ENCODE measurements at regions not wholly inside any gene's neighbourhood (a gene's known extent, or its start where the extent isn't known, plus 50 kb on each side); places are given as distances from the start of the nearest gene placed in this dataset.

DNA sequence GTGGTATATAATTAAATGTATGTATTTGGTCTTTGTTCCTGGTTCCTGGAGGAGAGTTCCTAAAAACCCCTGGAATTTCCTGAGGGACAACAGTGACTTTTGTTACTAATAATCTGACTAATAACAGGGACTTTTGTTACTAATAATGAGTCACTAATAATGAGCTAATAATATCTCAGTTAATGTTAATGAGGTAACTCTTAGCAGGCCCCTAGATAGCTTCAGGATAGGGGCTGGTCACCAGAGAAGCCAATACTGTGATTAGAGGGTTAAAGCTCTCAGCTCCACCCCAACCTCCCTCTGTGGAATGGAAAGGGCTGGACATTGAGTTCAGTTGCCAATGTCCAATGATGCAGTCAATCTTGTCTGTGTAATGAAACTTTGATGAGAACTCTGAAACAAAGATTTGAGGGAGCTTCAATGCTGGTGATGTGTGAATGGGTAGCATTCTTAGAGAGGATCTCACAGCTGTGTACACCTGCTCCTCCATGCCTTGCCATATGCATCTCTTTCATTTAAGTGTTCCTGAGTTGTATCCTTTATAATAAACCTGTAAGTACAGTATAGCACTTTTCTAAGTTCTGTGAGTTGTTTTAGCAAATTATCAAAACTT is 1431.4 kb upstream of the TENM4 start:
- DNase-seq (ENCODE audit: insufficient read length, low spot score) = no peak
- no peak for FAIRE-seq
- TF ChIP-seq, protein P1, sequence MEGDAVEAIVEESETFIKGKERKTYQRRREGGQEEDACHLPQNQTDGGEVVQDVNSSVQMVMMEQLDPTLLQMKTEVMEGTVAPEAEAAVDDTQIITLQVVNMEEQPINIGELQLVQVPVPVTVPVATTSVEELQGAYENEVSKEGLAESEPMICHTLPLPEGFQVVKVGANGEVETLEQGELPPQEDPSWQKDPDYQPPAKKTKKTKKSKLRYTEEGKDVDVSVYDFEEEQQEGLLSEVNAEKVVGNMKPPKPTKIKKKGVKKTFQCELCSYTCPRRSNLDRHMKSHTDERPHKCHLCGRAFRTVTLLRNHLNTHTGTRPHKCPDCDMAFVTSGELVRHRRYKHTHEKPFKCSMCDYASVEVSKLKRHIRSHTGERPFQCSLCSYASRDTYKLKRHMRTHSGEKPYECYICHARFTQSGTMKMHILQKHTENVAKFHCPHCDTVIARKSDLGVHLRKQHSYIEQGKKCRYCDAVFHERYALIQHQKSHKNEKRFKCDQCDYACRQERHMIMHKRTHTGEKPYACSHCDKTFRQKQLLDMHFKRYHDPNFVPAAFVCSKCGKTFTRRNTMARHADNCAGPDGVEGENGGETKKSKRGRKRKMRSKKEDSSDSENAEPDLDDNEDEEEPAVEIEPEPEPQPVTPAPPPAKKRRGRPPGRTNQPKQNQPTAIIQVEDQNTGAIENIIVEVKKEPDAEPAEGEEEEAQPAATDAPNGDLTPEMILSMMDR (IDR thresholded peaks at IDR 0.05; ENCODE audit: insufficient read depth, missing control alignments) = no peak

DNA sequence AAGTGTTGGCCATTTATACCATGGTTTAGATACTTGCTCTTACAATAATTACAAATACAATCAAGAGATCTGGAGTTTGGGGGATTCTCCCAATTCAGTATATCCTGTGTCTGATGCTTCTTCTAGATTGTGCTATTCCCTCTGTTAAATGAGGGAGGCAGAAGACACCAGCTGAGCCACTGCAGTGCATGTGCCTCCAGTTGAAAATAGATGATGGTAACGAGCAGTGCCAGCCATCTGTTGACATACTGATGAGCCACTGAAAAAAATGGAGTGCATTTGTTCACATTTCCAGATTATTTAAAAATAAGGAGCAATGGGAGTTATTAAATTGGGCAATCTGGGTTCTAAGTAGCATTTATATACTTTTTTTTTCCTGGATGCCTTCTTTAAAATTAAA is 1428.0 kb upstream of the TENM4 start:
- FAIRE-seq (no peak), DNase-seq (ENCODE audit: insufficient read length, low spot score) (no peak)
- TF ChIP-seq, protein P1 (IDR thresholded peaks at IDR 0.05; ENCODE audit: insufficient read depth, missing control alignments) = no peak

DNA sequence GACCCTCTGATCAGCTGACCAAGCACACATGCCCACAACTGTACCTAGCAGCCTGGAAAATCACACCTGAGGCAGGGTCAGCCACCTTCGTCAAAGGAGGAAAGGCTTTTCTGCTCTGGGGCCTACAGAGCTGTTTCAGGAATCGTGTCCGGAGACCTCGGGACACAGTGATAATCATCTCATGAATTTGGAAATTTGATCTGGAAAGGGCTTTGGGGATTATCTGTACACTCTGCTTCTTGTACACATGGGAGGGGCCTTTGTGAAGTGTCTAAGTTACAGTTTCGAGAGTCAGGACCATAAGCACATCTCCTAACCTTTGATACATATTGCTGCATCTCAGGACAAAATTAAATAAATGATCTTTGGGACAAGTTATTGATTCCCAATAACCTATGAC is 1421.2 kb upstream of the TENM4 start:
- FAIRE-seq (no peak), DNase-seq (ENCODE audit: insufficient read length, low spot score) (no peak)
- TF ChIP-seq, protein P1 (IDR thresholded peaks at IDR 0.05; ENCODE audit: insufficient read depth, missing control alignments) = no peak

- no peak for DNase-seq (ENCODE audit: insufficient read length, low spot score)
- no peak for FAIRE-seq
- TF ChIP-seq, protein P1 (IDR thresholded peaks at IDR 0.05; ENCODE audit: insufficient read depth, missing control alignments) = no peak
Observed at GRCh38 chr11:80861193-80861592, 1420.4 kb upstream of the TENM4 start.

GRCh38 chr11:80860632-80861031 is 1419.8 kb upstream of the TENM4 start:
- TF ChIP-seq, protein P1 (IDR thresholded peaks at IDR 0.05; ENCODE audit: insufficient read depth, missing control alignments) = no peak
- FAIRE-seq = no peak
- DNase-seq (ENCODE audit: insufficient read length, low spot score) = no peak

- FAIRE-seq (no peak), DNase-seq (ENCODE audit: insufficient read length, low spot score) (no peak)
- TF ChIP-seq, protein P1 (IDR thresholded peaks at IDR 0.05; ENCODE audit: insufficient read depth, missing control alignments) = no peak
Observed at GRCh38 chr11:80856066-80856465, 1415.2 kb upstream of the TENM4 start.

DNA sequence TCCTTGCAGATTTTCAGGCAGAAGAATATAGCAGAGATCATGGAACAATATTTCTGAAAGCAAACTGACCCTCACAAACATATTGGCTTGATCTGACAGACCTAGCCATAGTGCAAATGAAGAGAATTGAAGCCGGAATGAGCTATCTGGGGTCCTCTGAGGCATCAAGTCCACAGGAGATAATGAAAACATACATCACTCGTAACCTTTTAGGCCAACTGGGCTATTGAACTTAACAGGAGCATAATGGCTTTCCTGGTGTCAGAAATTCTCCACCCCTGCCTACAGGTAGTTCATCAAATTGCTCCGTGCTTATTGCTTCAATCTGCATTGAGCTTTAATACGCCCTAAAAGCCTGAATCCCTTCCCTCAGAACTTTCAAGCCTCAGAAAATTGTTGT is 1414.6 kb upstream of the TENM4 start:
- TF ChIP-seq, protein P1 (IDR thresholded peaks at IDR 0.05; ENCODE audit: insufficient read depth, missing control alignments) = no peak
- FAIRE-seq = no peak
- no peak for DNase-seq (ENCODE audit: insufficient read length, low spot score)
